ENCODE measurements at regions not wholly inside any gene's neighbourhood (a gene's known extent, or its start where the extent isn't known, plus 50 kb on each side); places are given as distances from the start of the nearest gene placed in this dataset.

GRCh38 chr20:11852811-11853210 is 64.9 kb upstream of the BTBD3 start:
- TF ChIP-seq EZH2 (optimal IDR thresholded peaks at IDR 0.05; ENCODE audit: low read depth, low read length) (no peak), EZH2phosphoT487 (IDR thresholded peaks at IDR 0.05; ENCODE audit: low read length) (no peak)
